Testis (tissue), 2 donors: ENCODE measurements at regions not wholly inside any gene's neighbourhood (a gene's known extent, or its start where the extent isn't known, plus 50 kb on each side); places are given as distances from the start of the nearest gene placed in this dataset.

ENCODE experiments used
- POLR2A ChIP-seq: fragments of 450-650 bp; IDR thresholded peaks from one replicate; pipeline ENCODE4 v1.6.1; 2017; ENCODE audit warnings: antibody characterized with exemption, mild to moderate bottlenecking, moderate library complexity
- TF ChIP-seq, protein P1 (sequence below), 3 experiments: fragments of 450-650 bp in 2 of 3; fragments of 200-600 bp in 1 of 3; sonication (generic) in 1 of 3; IDR thresholded peaks; one replicate each; pipeline ENCODE4 v1.5.1; 2016 to 2019; ENCODE audit warnings: antibody characterized with exemption in 3 of 3, mild to moderate bottlenecking in 2 of 3, moderate library complexity in 1 of 3

DNA sequence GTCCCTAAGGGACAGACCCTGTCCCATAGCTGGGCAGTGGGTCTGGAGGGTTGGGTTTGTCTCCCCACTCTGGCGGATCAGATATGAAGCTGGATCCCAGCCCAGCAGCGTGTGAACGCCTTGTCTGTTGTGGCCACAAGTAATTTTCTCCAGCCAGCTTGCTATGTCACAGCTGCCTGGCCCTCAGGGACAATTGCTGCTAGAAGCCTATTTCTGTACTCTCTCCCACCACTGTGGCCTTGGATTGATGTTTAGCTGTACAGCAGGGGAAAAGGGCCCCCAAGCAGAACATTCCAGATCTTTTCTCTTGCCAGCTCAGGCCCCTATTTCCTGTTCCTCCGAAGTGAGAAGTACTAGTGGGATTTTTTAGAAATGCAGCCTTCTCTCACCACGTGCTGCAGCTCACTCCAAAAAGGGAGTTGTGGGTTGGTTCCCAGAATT lies 53.5 kb upstream of the WAC start:
- TF ChIP-seq POLR2A: no peak
- TF ChIP-seq, protein P1, sequence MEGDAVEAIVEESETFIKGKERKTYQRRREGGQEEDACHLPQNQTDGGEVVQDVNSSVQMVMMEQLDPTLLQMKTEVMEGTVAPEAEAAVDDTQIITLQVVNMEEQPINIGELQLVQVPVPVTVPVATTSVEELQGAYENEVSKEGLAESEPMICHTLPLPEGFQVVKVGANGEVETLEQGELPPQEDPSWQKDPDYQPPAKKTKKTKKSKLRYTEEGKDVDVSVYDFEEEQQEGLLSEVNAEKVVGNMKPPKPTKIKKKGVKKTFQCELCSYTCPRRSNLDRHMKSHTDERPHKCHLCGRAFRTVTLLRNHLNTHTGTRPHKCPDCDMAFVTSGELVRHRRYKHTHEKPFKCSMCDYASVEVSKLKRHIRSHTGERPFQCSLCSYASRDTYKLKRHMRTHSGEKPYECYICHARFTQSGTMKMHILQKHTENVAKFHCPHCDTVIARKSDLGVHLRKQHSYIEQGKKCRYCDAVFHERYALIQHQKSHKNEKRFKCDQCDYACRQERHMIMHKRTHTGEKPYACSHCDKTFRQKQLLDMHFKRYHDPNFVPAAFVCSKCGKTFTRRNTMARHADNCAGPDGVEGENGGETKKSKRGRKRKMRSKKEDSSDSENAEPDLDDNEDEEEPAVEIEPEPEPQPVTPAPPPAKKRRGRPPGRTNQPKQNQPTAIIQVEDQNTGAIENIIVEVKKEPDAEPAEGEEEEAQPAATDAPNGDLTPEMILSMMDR (IDR thresholded peaks at IDR 0.05): no peak
